HL-60 (cell line): ENCODE measurements at regions not wholly inside any gene's neighbourhood (a gene's known extent, or its start where the extent isn't known, plus 50 kb on each side); places are given as distances from the start of the nearest gene placed in this dataset.

Experiments used
- DNase-seq, 2 experiments: peaks; one replicate each; pipeline ENCODE4 v3.0.0-alpha.2; 2010 to 2020; ENCODE audit warnings: low read depth in 1 of 2, low spot score in 1 of 2
- H3K27ac ChIP-seq: fragments of 250-450 bp; sonication (Bioruptor Pico); replicated peaks from 2 replicates; pipeline ENCODE4 v1.5.1; 2020; ENCODE audit warnings: mild to moderate bottlenecking, moderate library complexity
- H3K27me3 ChIP-seq: fragments of 250-450 bp; sonication (Bioruptor Pico); 2 replicates; pipeline ENCODE4 v1.5.1; 2021; ENCODE audit warnings: mild to moderate bottlenecking, moderate library complexity; ENCODE audit not compliant: insufficient read depth, poor library complexity, severe bottlenecking
- H3K4me3 ChIP-seq: replicated peaks from 2 replicates; pipeline ENCODE4 v1.5.1; 2011; ENCODE audit warnings: mild to moderate bottlenecking, control low read depth, low read length; ENCODE audit not compliant: insufficient read depth
- CTCF ChIP-seq: IDR thresholded peaks from one replicate; pipeline ENCODE4 v1.5.1; 2011; ENCODE audit warnings: low read length, control low read depth, inconsistent platforms; ENCODE audit not compliant: insufficient read depth
- GABPA ChIP-seq: IDR thresholded peaks from 2 replicates; pipeline ENCODE4 v1.6.1; 2012; ENCODE audit warnings: low read depth
- POLR2AphosphoS5 ChIP-seq: IDR thresholded peaks from 2 replicates; pipeline ENCODE4 v1.6.1; 2012; ENCODE audit warnings: low read depth
- REST ChIP-seq: IDR thresholded peaks from 2 replicates; pipeline ENCODE4 v1.6.1; 2012; ENCODE audit warnings: low read depth; ENCODE audit not compliant: insufficient replicate concordance
- SPI1 ChIP-seq: IDR thresholded peaks from 2 replicates; pipeline ENCODE4 v1.6.1; 2012; ENCODE audit warnings: low read depth, mild to moderate bottlenecking, borderline replicate concordance

DNA sequence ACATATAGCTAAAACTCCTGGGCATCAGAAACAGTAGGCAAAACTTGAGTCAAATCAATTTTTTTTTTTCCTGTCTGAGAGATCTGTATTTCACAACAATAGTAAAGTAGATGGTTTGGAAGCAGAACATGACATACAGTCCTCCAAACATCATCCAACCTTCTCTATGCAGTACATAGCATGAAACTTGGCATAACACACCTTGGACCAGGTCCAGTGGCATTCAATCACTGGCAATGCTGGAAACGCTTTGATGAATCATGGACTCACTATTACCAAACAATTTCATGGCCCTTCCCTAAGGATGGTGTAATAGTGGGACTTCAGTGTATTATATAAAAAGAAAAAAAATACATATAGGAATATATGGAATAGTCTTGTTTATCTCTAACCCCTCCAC is 154.6 kb downstream of the FMR1NB start:
- H3K27me3 ChIP-seq = no peaks in the 10 kb centered on the region
- no peak for DNase-seq
- no peak for TF ChIP-seq CTCF
- no peak for TF ChIP-seq POLR2AphosphoS5
- TF ChIP-seq REST = no peak
- no peak for TF ChIP-seq GABPA
- no peak for TF ChIP-seq SPI1

DNA sequence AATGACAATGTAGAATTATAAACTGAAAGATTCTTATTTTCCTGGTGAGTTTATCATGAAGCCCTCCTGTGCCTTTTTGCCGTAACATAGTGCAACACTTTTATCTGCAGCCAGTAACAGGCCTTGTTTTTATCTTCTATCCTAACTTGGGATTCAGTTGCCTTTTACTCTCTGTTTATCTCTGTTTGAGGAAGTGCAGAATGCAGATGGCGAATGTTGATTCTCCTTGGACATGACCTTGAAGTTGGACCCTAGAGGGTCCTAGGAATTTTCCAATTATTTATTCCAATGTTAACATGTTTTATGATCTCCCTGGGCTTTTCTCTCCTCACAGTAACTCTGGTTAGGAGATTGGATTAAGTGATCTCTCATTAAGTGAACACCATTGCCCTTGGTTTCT is 165.0 kb downstream of the FMR1NB start:
- no peak overlapping the region for H3K27ac ChIP-seq
- no peak for DNase-seq
- TF ChIP-seq SPI1 (peak; percentile 53; the same call in 1 of the 2 replicates), POLR2AphosphoS5 (no peak), GABPA (no peak), CTCF (no peak), REST (no peak)
- H3K27me3 ChIP-seq = no peaks in the 10 kb centered on the region
- no peak overlapping the region for H3K4me3 ChIP-seq

More for the DNA sequence above, 154.6 kb downstream of the FMR1NB start:
- no peak overlapping the region for H3K27ac ChIP-seq
- H3K4me3 ChIP-seq = no peak overlapping the region

DNA sequence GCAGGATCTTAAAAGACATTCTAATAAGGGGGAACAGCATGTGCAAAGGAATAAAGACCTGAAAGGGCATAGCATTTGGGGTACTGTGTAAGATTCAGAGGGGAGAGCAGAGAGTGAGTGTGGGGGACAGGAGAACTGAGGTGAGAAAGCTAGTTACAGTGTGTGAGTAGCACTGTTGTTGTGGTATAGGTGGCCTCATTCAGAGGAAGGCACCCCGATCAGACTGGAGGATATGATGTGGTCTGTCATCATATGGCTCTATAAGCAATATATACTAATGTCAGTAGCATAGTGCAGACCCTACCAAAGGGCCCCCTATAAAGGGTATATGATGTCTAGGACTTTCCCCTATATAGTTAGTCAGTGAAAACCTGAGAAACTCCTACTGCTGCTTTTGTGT is 175.8 kb downstream of the FMR1NB start:
- no peak for DNase-seq
- H3K4me3 ChIP-seq = no peak overlapping the region
- no peak overlapping the region for H3K27ac ChIP-seq
- no peaks in the 10 kb centered on the region for H3K27me3 ChIP-seq
- TF ChIP-seq GABPA (no peak), SPI1 (no peak), POLR2AphosphoS5 (no peak), REST (no peak), CTCF (no peak)
